Ishikawa (cell line): ENCODE measurements at regions not wholly inside any gene's neighbourhood (a gene's known extent, or its start where the extent isn't known, plus 50 kb on each side); places are given as distances from the start of the nearest gene placed in this dataset.

Experiments used
- MAX ChIP-seq: IDR thresholded peaks from 2 replicates; pipeline ENCODE4 v1.6.1; 2012
- NFIC ChIP-seq: IDR thresholded peaks from 2 replicates; pipeline ENCODE4 v1.6.1; 2012
- TAF1 ChIP-seq: IDR thresholded peaks from 2 replicates; pipeline ENCODE4 v1.6.1; 2012; ENCODE audit warnings: low read depth, mild to moderate bottlenecking
- ZBTB7A ChIP-seq: IDR thresholded peaks from 2 replicates; pipeline ENCODE4 v1.6.1; 2012; ENCODE audit warnings: low read depth

GRCh38 chr13:99905224-99905623 lies 66.3 kb downstream of the ZIC5 start:
- TF ChIP-seq TAF1 (no peak), MAX (no peak), NFIC (no peak), ZBTB7A (no peak)
